GM18858 (cell line): ENCODE measurements at regions not wholly inside any gene's neighbourhood (a gene's known extent, or its start where the extent isn't known, plus 50 kb on each side); places are given as distances from the start of the nearest gene placed in this dataset.
"Not testable (repeated sequence)": the region's sequence is repeated elsewhere in the genome, so short reads cannot be mapped to it uniquely, and the experiment has no call there.

ENCODE experiments used
- ATAC-seq: cut with Tn5 transposase; IDR thresholded peaks from one replicate; pipeline ENCODE4 v1.9.1; 2021; ENCODE audit not compliant: unreplicated experiment

- no peak for ATAC-seq
Observed at GRCh38 chr10:25851548-25851947, 82.5 kb upstream of the MYO3A start.

GRCh38 chr10:25852364-25852941 lies 81.6 kb upstream of the MYO3A start:
- ATAC-seq, result no peak

GRCh38 chr10:25858076-25858475 lies 76.0 kb upstream of the MYO3A start:
- ATAC-seq, result no peak

- ATAC-seq, result no peak
Observed at GRCh38 chr10:25865267-25865666, 68.8 kb upstream of the MYO3A start.

DNA sequence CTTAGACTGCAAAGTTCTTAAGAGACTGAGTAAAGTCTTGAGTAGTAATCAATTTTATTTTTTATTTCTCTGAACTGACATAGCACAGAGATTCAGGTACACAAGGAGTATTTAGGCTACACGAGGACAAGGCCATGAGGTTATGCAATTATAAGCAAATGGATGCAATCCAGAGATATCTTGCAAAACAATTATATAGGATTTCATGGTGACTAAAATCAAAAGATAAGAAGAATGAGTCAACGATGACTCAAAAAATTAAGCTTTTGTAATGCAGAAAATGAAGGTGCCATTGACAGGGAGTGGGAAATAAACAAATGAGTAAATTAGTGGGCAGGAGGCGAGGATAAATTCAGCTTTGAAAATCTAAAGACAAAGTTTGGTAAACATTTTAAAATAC lies 66.7 kb upstream of the MYO3A start:
- ATAC-seq, result no peak

DNA sequence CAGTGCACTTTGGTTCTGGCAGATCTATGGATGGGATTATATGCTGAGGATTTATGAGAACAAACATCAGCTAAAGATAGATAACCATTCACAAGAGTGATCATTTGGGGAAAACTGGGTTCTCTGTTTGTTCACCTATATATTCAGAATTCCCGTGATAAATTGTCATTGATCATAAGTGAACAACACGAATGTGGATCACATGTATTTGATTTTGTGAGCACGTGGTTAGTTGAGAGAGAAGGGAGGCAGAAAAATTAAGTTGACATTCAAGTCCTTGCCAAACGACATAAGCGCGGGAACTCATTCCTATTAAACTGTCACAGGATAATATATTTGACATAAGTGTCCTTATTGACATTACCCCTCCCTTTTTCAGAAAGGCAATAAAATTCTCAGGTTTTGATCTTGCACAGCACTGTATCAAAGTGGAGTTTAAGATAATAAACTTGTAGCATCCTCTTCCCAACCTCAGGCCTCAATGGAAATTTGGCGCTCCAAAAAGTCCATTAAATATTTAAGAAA lies 64.9 kb upstream of the MYO3A start:
- ATAC-seq, result no peak

DNA sequence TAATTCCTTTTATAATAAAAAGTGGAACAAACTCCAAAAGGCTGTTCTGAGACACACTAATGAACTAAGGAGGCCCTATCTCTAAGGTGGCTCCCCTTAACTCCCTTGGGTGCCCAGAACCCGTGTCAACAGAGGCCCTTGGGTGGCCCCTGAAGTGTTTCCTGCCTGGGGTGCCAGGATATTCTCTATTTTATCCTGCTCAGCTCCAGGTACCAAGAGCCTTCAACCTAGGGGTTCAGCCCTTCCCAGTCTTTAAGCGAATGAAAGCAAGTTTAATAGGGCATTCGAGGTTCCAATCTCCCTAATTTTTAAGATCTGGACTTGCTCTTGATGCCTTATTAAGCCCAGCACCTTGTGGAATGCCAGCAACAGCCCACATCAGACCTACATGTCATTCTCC lies 64.4 kb upstream of the MYO3A start:
- ATAC-seq, result no peak

DNA sequence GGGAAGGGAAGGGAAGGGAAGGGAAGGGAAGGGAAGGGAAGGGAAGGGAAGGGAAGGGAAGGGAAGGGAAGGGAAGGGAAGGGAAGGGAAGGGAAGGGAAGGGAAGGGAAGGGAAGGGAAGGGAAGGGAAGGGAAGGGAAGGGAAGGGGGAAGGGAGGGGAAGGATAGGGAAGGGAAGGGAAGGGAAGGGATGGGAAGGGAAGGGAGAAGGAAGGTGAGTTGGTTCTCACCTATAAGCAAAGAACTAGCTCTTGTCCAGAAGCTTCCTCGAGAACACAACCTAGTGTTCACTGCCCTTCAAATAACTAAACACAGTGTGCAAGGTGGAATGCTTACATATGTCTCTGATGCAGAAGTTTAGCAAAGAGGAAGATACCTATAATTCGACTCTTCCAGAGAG lies 59.6 kb upstream of the MYO3A start:
- not testable (repeated sequence) for ATAC-seq

GRCh38 chr10:25875556-25876165 lies 58.4 kb upstream of the MYO3A start:
- ATAC-seq, result peak; percentile 92

- ATAC-seq, result no peak
Observed at GRCh38 chr10:25877296-25877695, 56.7 kb upstream of the MYO3A start.
